ENCODE measurements at regions not wholly inside any gene's neighbourhood (a gene's known extent, or its start where the extent isn't known, plus 50 kb on each side); places are given as distances from the start of the nearest gene placed in this dataset.

DNA sequence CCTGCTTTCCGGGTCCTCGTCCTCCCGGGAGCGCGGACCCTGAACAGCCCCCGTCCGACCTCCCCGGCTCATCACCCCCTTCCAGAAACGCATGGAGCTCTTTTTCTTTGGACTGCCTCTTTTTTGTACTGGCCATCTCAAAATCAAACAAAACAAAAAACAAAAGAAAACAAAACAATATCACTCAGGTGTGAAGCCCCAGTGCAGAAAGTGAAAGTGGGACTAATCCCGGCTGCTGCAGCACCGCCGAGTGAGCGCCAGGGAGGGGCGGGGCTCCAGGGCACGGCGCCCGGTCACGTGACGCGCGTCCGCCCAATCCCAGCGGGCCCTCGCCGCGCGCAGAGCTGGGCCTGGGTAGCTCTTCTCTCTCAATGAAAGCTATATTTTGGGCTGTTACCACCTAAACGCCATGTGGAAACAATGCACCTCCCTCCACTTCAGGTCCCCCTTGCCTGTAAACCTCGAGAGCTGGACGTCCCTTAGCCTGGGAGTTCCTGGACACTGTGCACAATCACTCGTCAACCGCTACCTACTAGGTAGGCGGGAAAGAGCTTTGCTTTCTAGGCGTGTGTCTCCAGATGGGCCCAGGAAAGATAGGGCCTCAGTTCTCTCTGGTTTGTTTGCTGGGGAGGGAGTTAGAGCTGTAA lies 93.7 kb upstream of the PRDM1 start:
- intact Hi-C loops (cut with DNase I): no loop called here
- ATAC-seq (peak; percentile 93), DNase-seq (ENCODE audit: low spot score) (peak; percentile 89)

DNA sequence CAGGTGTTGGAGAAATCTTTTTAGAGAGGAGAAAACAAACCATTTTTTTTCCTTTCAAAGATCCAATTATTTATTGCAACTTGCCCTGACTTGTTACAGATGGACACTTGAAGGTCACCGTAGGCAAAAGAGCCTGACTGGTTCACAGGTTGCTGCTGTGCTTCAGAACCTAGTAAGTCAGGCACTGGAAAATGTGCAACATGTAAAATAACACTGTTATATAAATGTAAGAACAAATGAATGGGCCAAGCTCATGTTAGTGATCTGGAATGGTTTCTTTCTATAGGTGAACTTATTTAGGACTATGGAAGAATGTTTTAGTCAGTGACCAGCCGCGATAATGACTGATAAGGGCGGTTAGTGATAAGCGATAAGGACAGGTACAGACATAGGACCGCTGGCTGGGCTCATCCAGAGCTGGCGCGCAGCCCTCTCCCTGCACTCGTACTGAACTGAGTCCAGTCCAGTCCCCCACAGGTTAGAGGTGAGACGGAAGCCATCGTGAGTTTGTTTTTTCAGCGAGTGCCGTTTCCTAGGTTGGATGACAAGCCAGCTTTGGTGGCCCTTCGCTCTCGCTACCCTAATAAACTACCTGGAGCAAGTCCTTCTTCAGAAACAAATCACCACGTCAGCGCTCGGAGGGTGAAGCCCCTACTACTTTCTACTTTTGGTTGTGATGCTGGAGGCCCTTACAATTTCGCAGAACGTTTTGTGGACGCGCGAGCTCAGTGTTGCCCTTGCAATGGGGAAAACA lies 94.4 kb upstream of the PRDM1 start:
- no peak for ATAC-seq
- no peak for DNase-seq (ENCODE audit: low spot score)
- intact Hi-C loops (cut with DNase I): no loop called here

DNA sequence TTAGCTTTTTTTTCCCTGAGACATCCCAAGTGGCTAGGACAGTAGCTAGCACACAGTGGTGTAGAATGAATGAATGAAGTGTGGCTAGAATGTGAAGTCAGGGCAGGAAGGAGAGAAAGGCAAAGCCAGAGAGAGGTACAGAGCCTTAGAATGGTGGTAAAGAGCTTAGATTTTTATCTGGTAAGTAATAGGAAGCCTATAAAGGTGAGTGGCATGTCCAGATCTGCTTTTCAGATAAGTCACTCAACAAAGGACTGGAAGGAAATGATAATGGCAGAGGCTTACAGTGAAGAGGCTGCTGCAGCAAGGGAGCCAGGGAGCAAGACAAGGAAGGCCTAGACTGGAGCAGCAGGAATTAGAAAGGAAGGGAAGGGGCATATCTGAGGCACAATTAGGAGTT lies 96.0 kb upstream of the PRDM1 start:
- DNase-seq (ENCODE audit: low spot score) (no peak), ATAC-seq (no peak)
- intact Hi-C loops (cut with DNase I): no loop called here

DNA sequence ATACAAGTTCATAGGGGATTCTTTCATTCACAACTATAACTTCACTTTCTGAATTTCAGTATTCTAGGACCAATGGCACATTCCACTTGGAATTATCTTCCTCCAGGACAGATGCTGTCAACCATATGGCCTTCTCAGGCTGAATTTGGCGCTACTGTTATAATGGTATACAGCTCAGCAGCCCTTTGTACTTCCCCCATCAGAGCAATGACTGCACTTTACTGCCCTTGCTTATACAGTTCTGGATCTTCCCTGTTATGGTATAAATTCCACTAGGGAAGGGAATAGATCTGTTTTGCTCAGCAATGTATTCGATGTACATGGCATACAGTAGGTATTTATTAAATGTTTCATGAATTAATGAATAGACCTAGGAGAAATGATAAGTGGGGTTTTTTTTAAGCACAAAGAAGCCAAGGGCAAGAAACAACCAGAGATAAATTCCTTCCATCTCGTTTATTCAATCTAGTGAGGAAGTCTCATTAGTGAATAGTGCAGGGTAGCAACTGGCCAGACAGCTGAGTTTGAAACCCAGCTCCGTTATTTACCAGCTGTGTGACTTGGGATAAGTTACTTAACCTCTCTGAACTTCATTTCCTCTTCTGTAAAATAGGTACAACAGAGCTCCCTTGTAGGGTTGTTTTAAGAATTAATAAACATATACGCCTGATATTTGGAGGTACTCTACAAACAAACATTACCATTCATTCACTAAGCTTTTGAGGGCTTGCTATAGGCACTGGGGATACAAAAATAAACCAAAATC lies 97.1 kb upstream of the PRDM1 start:
- intact Hi-C loops (cut with DNase I): no loop called here
- DNase-seq (ENCODE audit: low spot score): no peak
- no peak for ATAC-seq

DNA sequence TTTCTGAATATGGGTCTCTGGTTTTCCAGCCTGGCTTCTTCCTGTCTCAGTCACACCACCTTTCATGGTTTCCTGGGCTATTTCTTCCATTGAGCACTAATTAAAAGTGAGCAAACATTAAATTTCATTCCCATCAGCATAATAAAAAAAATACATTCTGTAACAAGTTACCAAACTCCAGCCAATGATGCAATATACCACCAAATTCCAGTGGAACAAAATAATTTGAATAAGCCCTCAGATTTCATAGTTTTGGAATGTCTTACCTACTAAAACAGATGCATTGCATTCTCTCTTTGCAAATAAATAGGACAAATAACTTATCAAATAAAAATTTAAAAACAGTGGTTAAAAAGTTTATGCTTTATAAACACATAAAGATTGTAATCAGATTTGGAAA lies 97.8 kb upstream of the PRDM1 start:
- intact Hi-C loops (cut with DNase I): no loop called here
- ATAC-seq (no peak), DNase-seq (ENCODE audit: low spot score) (no peak)

DNA sequence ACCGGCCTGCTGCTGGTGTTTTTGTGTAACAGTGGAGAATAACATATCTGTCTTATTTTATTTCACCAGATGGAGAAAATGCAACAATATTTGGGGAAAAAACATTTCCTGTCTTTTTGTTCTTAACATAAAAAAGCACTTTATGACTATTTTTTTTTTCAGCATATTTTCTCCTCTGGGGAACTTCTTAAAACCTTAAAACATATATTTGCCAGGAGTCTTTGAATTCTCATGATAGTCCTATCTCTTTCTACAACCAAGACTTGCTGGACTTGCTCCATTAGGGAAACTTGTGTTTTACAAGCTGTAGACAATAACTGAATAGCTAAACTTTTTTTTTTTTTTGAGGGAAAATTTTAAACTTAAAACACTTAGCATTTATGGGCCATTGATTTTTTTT lies 98.6 kb upstream of the PRDM1 start:
- DNase-seq (ENCODE audit: low spot score) (no peak), ATAC-seq (no peak)
- intact Hi-C loops (cut with DNase I): no loop called here

DNA sequence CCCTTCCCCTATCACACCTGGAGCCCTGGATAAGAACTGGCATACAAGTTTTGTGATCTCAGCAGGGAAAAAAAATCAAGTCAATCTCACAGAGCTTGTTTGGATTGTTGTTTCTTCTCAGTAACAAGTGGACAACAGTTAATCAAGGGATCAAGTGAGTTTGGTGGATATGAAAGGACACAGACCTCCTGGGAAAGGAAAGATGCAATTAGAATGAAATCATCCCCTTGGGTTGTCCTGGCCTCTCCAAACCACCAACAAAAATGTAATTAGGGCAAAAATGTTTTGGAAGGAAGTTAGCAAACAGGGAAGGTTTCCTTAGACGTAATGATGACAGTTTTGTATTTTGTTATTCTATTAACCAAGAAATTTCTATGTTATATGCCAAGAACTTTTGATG lies 99.1 kb upstream of the PRDM1 start:
- intact Hi-C loops (cut with DNase I): no loop called here
- no peak for DNase-seq (ENCODE audit: low spot score)
- ATAC-seq: peak; percentile 31

DNA sequence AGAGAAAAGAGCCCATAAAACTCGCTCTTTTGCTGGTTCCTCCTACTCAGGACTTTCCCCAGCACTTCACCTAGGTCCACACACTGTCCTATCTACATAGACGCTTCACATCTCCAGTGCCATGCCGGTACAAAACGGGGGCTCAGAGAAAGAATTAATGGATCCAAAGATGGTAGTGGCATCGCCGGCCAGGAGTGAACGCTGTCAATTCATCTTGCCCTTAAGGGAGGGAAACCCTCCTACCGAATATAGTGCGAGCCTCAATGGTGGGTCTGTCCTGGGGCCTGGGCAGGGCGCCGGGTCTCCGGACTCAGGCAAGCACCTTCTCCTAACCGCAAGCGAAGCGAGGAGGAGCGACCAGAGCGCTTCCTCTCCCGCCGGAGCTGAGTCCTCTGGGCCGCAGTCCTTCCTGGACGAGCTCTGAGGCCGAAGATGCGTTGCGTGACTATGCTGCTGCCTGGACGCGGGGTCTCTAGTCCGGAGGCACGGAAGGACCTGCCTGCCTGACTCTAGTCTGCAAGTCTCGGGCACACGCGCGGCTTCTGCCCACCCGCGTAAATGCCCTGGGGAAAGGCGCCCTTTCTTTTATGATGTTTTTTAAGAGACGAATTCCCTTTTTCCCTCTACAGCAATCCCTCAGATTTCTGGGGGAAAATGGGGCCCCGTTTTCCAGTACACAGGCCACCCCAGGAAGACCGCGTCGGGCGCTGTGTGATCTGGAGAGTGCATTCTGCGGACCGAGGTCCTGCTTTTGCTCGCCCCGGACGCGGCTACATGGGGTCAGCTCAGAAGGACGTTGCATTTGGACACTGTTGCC lies 100.1 kb upstream of the PRDM1 start:
- intact Hi-C loops (cut with DNase I): no loop called here
- ATAC-seq (no peak), DNase-seq (ENCODE audit: low spot score) (peak; percentile 57)

DNA sequence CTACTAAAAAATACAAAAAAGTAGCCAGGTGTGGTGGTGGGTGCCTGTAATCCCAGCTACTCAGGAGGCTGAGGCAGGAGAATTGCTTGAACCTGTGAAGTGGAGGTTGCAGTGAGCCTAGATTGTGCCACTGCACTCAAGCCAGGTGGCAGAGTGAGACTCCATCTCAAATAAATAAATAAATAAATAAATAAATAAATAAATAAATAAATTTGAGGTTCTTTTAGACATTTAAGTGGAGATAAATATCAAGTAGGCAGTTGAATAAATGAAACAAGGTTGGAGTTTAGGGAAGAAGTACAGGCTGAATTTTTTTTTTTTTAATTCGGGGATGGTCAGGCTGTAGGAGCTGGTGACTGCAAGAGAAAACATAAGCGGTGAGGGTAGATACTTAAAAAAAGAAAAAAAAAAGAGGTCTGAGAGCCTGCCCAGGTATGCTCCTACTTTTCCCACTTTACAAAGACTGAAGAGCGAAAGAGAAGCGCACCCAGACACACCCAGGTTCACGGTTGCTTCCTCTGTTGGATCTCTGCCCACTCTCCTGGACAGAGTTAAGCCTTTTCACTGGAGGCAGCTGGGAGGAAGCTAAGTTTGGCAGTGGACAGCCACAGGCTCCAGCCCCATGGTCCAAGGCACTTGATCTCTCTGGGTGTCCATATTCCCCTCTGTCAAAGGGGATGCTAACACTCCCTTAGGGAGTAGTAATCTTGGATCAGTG lies 100.9 kb upstream of the PRDM1 start:
- intact Hi-C loops (cut with DNase I): no loop called here
- DNase-seq (ENCODE audit: low spot score): no peak
- ATAC-seq: peak; percentile 18

DNA sequence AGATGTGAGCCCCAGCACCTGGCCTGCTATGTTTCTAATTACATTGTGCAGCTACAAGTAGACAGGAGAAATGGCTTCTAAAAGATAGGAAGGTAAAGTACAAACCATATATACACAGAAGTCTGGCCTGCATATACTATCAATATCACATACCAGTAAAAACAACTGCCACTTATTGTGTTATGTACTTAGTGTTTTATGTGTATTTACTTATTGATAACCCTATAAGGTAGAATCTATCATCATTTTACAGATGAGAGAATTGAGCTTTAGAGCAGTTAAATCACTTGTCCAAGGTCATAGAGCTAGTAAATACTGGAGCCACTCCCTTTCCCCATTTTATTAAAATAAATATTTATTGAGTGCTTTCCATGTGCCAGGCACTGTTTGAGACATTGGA lies 102.4 kb upstream of the PRDM1 start:
- no peak for ATAC-seq
- intact Hi-C loops (cut with DNase I): no loop called here
- no peak for DNase-seq (ENCODE audit: low spot score)

DNA sequence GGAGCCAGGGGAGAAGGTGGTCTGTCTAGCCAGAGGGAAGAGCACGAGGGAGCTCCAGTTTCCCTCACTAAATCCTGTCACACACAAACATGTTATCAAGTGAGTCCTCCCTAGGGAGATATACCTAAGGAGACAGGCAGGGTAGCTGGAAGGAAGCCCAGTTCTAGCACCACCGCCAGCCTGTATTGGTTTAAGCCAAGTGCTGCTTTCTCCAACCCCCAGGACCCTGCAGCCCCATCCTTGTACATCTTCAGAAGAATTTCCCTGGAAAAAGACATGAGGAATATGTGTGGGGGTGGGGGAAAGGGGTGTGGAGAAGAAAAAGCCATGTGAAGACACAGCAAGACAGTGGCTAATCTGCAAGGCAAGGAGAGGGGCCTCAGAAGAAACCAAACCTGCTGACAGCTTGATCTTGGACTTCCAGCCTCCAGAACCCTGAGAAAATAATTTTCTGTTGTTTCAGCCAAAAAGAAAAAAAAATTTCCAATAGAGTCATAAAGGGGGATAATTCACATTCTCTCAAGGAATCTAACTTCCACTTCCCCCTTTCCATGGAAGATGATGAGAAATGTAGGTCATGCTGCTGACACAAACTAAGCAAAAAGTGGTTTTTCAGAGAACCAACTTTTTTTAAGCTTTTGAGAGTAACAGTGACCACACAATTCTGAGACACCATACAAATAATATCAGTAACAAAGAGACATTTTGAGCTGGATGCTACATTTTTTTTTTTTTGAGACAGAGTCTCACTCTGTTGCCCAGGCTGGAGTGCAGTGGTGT lies 103.2 kb upstream of the PRDM1 start:
- ATAC-seq: no peak
- no peak for DNase-seq (ENCODE audit: low spot score)
- intact Hi-C loops (cut with DNase I): no loop called here

DNA sequence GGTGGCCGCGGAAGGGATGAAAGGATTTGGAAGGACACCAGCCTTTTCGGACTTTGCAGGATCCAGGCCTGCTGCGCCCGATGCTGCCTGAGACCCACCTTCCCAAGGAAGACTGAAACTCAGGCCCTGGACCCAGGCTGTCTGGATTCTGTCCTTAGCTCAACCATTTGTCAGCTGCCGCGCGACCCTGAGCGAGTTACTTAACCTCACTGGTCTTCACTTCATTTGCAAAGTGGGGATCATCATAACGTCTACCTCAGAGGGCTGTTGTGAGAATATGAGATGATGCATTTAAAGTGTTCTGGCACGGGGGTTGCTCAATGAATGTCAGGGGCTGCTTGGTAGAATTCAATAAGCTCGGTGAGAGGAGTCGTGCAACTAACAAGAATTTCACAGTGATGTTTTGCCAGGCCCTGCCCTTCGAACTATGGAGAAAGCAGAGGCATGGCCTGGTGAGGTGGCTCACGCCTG lies 104.2 kb upstream of the PRDM1 start:
- ATAC-seq: no peak
- intact Hi-C loops (cut with DNase I): no loop called here
- DNase-seq (ENCODE audit: low spot score): no peak

DNA sequence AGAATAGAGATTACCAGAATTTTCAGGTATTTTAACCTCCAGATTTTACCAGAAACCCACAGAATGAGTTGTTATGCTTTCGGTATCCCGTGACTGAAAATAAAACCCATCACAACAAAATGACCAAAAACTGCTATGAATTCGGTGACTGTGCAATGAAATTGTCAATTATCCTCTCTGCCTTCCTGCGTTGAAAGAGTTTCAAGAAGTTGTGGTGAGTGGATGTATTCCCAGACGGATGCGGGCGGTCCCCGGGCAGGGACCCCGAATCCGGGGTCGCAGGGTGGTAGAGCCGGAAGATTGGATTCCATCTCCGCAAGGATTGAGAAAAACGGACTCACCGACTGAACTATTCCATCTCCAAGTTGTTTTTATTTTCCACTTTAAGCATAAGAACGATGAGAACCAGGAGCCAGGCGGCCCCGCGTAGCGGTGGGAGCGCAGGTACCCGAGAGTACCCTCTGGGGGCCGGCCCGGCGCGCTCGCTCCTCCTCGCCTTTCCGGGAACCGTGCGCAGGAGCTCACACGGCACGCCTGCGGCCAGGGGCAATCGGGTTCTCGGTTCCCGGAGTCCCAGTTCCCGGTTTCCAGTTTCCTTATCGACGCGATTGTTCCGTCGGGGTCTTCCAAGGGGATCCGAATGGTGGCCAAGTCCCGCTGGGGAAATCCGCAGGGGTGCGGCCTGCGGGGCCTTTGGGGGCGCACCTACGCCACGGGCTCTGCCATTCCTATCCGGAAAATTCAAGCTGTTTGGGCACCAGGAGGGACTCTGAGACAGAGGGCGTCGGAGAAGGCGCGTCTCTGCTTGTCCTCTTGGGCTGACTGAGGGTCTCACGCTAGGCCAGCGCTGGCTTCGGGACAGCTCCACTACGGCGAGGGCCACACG lies 104.9 kb upstream of the PRDM1 start:
- ATAC-seq: peak; percentile 78
- peak; percentile 63 for DNase-seq (ENCODE audit: low spot score)
- intact Hi-C loops (cut with DNase I): no loop called here

DNA sequence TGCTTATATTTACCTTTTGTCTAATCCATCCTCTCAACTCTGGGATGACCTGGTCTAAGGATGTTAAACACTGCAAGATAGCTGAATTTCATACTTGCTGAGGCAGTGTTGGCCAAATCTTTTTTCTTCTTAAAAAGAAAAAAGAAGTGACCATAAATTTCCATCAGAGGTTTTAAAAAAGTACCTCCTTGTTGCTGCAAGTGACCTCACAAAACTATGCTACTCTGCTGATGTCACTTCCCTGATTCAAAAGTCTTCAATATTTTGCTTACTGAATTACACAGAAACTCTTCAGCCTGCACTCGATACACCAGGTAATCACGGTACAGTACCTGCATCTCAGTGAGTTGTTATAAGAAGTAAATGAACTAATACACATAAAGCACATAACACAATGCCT lies 107.2 kb upstream of the PRDM1 start:
- intact Hi-C loops (cut with DNase I): no loop called here
- no peak for ATAC-seq
- no peak for DNase-seq (ENCODE audit: low spot score)

DNA sequence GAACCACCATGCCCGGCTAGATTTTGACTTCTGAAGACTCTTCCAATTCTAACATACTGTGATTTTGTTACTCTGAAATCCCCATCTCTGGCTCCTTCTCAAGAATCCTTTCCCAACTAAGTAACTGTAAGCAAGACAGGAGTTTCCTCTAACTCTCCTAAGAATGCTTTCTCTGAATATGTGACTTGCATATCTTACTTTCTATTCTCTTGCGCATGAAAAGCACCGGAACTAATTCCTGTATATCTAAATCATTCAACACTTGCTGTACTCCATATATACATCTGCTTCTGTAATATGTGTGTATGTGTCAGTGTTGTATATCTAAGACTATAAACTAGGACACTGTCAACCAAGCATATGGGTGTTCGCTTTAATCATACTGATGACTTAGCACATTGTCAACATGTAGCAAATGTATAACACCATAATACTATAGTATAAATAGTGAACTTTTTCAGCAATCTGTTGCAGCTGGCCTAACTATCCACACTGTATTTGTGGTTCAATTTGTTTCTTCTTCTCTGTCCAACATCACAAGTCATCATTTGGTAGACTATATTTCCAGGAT lies 108.1 kb upstream of the PRDM1 start:
- ATAC-seq: no peak
- intact Hi-C loops (cut with DNase I): no loop called here

DNA sequence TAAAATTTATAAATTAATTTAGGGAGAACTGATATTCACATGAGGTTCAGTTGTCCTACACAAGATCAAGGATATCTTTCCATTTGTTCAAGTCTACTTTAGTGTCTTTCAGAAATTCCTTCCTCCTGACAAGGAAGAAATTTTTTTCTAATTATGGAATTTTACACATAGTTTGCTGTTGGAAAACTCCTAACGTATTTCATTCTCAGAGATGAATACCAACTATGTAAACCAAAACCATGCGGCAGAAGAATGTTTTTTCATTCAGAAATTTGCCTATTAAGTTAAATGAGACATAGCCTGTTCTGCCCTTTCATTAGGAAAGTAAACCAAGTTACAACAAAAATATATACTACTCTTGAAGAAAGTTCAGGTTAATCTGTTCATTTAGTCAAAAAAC lies 111.2 kb upstream of the PRDM1 start:
- ATAC-seq (no peak), DNase-seq (ENCODE audit: low spot score) (no peak)
- intact Hi-C loops (cut with DNase I): loop anchor here (2.0 kb wide), 1 partner anchor 66 kb away; no protein-coding TSS in a partner anchor

More for the DNA sequence above, 108.1 kb upstream of the PRDM1 start:
- no peak for DNase-seq (ENCODE audit: low spot score)

DNA sequence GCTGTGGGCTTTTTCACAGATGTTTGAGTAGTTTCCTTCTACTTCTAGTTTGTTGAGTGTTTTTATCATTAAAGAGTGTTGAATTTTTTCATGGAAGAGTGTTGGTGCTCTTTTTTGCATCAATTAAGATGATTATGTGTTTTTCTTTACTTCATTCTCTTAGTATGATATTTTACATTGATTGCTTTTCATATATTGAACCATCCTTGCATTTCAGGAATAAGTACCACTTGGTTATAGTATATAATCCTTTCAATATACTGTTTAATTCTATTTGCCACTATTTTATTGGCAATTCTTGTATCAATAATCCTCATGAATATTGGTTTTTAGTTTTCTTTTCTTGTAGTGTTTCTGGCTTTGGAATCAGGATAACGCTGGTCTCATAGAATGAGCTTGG lies 113.7 kb upstream of the PRDM1 start:
- no peak for ATAC-seq
- DNase-seq (ENCODE audit: low spot score): no peak
- intact Hi-C loops (cut with DNase I): no loop called here
